ENCODE measurements at regions not wholly inside any gene's neighbourhood (a gene's known extent, or its start where the extent isn't known, plus 50 kb on each side); places are given as distances from the start of the nearest gene placed in this dataset.

- Histone ChIP-seq H3K36me3 (no peaks in the 10 kb centered on the region), H3K9me3 (no peaks in the 10 kb centered on the region), H3K4me3 (no peak overlapping the region), H3K27me3 (peaks cover 0 to 21% (median 0%) of the 10 kb centered on the region in 4 donors), H3K4me1 (peaks cover 0 to 5% (median 0%) of the 10 kb centered on the region in 4 donors), H3K27ac (replicated peaks in 1 of 4) (no peak overlapping the region)
- intact Hi-C loops (cut with DNase I): no loop called here
- TF ChIP-seq POLR2AphosphoS5 (IDR thresholded peaks at IDR 0.05) (no peak), POLR2A (IDR thresholded peaks at IDR 0.05; ENCODE audit: low read depth) (no peak), EP300 (IDR thresholded peaks at IDR 0.05) (no peak)
- TF ChIP-seq, protein P1, sequence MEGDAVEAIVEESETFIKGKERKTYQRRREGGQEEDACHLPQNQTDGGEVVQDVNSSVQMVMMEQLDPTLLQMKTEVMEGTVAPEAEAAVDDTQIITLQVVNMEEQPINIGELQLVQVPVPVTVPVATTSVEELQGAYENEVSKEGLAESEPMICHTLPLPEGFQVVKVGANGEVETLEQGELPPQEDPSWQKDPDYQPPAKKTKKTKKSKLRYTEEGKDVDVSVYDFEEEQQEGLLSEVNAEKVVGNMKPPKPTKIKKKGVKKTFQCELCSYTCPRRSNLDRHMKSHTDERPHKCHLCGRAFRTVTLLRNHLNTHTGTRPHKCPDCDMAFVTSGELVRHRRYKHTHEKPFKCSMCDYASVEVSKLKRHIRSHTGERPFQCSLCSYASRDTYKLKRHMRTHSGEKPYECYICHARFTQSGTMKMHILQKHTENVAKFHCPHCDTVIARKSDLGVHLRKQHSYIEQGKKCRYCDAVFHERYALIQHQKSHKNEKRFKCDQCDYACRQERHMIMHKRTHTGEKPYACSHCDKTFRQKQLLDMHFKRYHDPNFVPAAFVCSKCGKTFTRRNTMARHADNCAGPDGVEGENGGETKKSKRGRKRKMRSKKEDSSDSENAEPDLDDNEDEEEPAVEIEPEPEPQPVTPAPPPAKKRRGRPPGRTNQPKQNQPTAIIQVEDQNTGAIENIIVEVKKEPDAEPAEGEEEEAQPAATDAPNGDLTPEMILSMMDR (IDR thresholded peaks at IDR 0.05): no peak
- no peak for DNase-seq (ENCODE audit: extremely low spot score)
- 88% methylated on average over 1 of the region's 1 CpG for WGBS
Observed at GRCh38 chr2:200752835-200753234, 58.9 kb upstream of the BZW1 start.

DNA sequence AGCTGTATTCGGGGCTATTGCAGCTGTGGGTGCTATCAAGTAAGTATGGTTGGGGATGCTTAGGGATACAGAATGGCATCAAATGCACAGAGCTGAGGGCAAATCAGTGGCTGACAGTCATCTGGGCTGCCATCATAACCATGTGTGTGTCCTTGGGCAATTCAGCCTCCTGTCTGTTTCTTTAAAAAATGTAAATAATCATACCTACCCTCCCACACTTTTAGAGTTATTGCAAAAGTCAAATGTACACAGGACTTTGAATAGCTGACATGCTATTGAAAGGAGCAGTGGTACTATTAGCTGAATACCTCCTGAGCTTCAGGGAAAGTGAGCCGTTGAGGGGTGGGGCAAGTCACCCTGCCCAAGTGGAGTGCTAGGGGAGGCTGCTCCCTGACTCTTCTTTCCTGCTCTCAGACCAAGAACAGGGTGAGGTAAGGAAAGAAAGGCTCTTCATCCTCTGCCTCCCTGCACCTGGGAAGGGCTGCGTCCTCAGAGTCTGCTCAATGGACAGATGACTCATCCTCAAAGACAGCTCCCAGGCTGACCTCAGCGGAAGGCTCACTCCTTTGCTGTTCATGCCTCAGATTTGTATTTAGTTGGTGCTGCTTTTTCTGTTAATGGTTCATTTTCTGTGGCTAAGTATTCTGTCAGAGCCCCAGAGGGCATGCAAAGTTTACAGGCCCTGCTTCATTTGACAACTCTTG, 54.9 kb upstream of the BZW1 start:
- peaks cover 0 to 16% (median 0%) of the 10 kb centered on the region in 4 donors for H3K27me3 ChIP-seq
- 49% methylated on average over 4 of the region's 4 CpGs for WGBS
- no peak overlapping the region for H3K4me3 ChIP-seq
- no peak for DNase-seq (ENCODE audit: extremely low spot score)
- no peak overlapping the region for H3K27ac ChIP-seq (replicated peaks in 1 of 4)
- TF ChIP-seq, protein P1 (IDR thresholded peaks at IDR 0.05): no peak
- TF ChIP-seq POLR2AphosphoS5 (IDR thresholded peaks at IDR 0.05): no peak
- no peak for TF ChIP-seq POLR2A (IDR thresholded peaks at IDR 0.05; ENCODE audit: low read depth)
- TF ChIP-seq EP300 (IDR thresholded peaks at IDR 0.05): no peak
- intact Hi-C loops (cut with DNase I): no loop called here
- no peaks in the 10 kb centered on the region for H3K36me3 ChIP-seq
- no peaks in the 10 kb centered on the region for H3K9me3 ChIP-seq
- H3K4me1 ChIP-seq: peaks cover 0 to 5% (median 0%) of the 10 kb centered on the region in 4 donors

- WGBS: 77% methylated on average over 4 of the region's 4 CpGs
- TF ChIP-seq, protein P1 (IDR thresholded peaks at IDR 0.05): no peak
- TF ChIP-seq POLR2AphosphoS5 (IDR thresholded peaks at IDR 0.05): no peak
- TF ChIP-seq POLR2A (IDR thresholded peaks at IDR 0.05; ENCODE audit: low read depth): no peak
- TF ChIP-seq EP300 (IDR thresholded peaks at IDR 0.05): no peak
- no peaks in the 10 kb centered on the region for H3K4me1 ChIP-seq
- no peaks in the 10 kb centered on the region for H3K9me3 ChIP-seq
- H3K36me3 ChIP-seq: no peaks in the 10 kb centered on the region
- DNase-seq (ENCODE audit: extremely low spot score): no peak
- H3K27me3 ChIP-seq: peaks cover 0 to 12% (median 0%) of the 10 kb centered on the region in 4 donors
- no peak overlapping the region for H3K4me3 ChIP-seq
- no peak overlapping the region for H3K27ac ChIP-seq (replicated peaks in 1 of 4)
- intact Hi-C loops (cut with DNase I): no loop called here
Observed at GRCh38 chr2:200757399-200757798, 54.3 kb upstream of the BZW1 start.

GRCh38 chr2:200758341-200758740, 53.4 kb upstream of the BZW1 start:
- intact Hi-C loops (cut with DNase I): no loop called here
- 89% methylated on average over 4 of the region's 4 CpGs for WGBS
- H3K27me3 ChIP-seq: peaks cover 0 to 12% (median 0%) of the 10 kb centered on the region in 4 donors

More at GRCh38 chr2:200758341-200758740, 53.4 kb upstream of the BZW1 start:
- DNase-seq (ENCODE audit: extremely low spot score): no peak
- Histone ChIP-seq H3K27ac (replicated peaks in 1 of 4) (no peak overlapping the region), H3K36me3 (no peaks in the 10 kb centered on the region), H3K9me3 (no peaks in the 10 kb centered on the region), H3K4me3 (no peak overlapping the region), H3K4me1 (no peaks in the 10 kb centered on the region)
- TF ChIP-seq POLR2AphosphoS5 (IDR thresholded peaks at IDR 0.05): no peak
- TF ChIP-seq, protein P1 (IDR thresholded peaks at IDR 0.05): no peak
- TF ChIP-seq EP300 (IDR thresholded peaks at IDR 0.05): no peak
- TF ChIP-seq POLR2A (IDR thresholded peaks at IDR 0.05; ENCODE audit: low read depth): no peak

Measured in esophagus muscularis mucosa (tissue), 4 donors.